HG03460 (cell line): ENCODE measurements at regions not wholly inside any gene's neighbourhood (a gene's known extent, or its start where the extent isn't known, plus 50 kb on each side); places are given as distances from the start of the nearest gene placed in this dataset.
"Not testable (repeated sequence)": the region's sequence is repeated elsewhere in the genome, so short reads cannot be mapped to it uniquely, and the experiment has no call there.

ENCODE experiments used
- ATAC-seq: cut with Tn5 transposase; IDR thresholded peaks from one replicate; pipeline ENCODE4 v1.9.1; 2021; ENCODE audit not compliant: unreplicated experiment

- no peak for ATAC-seq
These were observed 190.8 kb upstream of the NOX3 start for GRCh38 chr6:155646443-155646842.

- ATAC-seq: no peak
These were observed 189.7 kb upstream of the NOX3 start for GRCh38 chr6:155645325-155645724.

GRCh38 chr6:155641603-155642002 is 186.0 kb upstream of the NOX3 start:
- ATAC-seq: no peak

GRCh38 chr6:155638200-155638599 is 182.6 kb upstream of the NOX3 start:
- no peak for ATAC-seq

- ATAC-seq: no peak
These were observed 179.8 kb upstream of the NOX3 start for GRCh38 chr6:155635416-155635815.

GRCh38 chr6:155630085-155630484 is 174.4 kb upstream of the NOX3 start:
- ATAC-seq: no peak

- ATAC-seq: no peak
These were observed 174.0 kb upstream of the NOX3 start for GRCh38 chr6:155629652-155630051.

GRCh38 chr6:155628306-155628705 is 172.7 kb upstream of the NOX3 start:
- ATAC-seq: peak; percentile 75

GRCh38 chr6:155627722-155628212 is 172.1 kb upstream of the NOX3 start:
- ATAC-seq: not testable (repeated sequence)

- ATAC-seq: no peak
These were observed 168.0 kb upstream of the NOX3 start for GRCh38 chr6:155623450-155624178.

- ATAC-seq: no peak
These were observed 159.0 kb upstream of the NOX3 start for GRCh38 chr6:155614606-155615005.

GRCh38 chr6:155611742-155612141 is 156.1 kb upstream of the NOX3 start:
- ATAC-seq: no peak

- no peak for ATAC-seq
These were observed 149.4 kb upstream of the NOX3 start for GRCh38 chr6:155604991-155605390.

GRCh38 chr6:155599561-155599960 is 143.9 kb upstream of the NOX3 start:
- ATAC-seq: no peak

GRCh38 chr6:155599160-155599559 is 143.5 kb upstream of the NOX3 start:
- no peak for ATAC-seq

GRCh38 chr6:155595284-155595683 is 139.6 kb upstream of the NOX3 start:
- no peak for ATAC-seq

- ATAC-seq: no peak
These were observed 136.1 kb upstream of the NOX3 start for GRCh38 chr6:155591741-155592140.

GRCh38 chr6:155589190-155589589 is 133.6 kb upstream of the NOX3 start:
- ATAC-seq: no peak

GRCh38 chr6:155587817-155588216 is 132.2 kb upstream of the NOX3 start:
- no peak for ATAC-seq

- no peak for ATAC-seq
These were observed 130.5 kb upstream of the NOX3 start for GRCh38 chr6:155586090-155586489.

GRCh38 chr6:155584006-155584405 is 128.4 kb upstream of the NOX3 start:
- no peak for ATAC-seq

- no peak for ATAC-seq
These were observed 126.7 kb upstream of the NOX3 start for GRCh38 chr6:155582016-155582991.
